Tibial artery (tissue), 4 donors: ENCODE measurements at regions not wholly inside any gene's neighbourhood (a gene's known extent, or its start where the extent isn't known, plus 50 kb on each side); places are given as distances from the start of the nearest gene placed in this dataset.

Source experiments
- DNase-seq, 2 donors: peaks; one replicate each; pipeline ENCODE4 v3.0.0-alpha.2; 2019
- H3K27ac ChIP-seq, 2 donors: fragments of 200-600 bp; sonication (generic) in 1 of 2; 1 replicate in 1 of 2; 2 replicates in 1 of 2; pipeline ENCODE4 v1.5.1; 2018 to 2019; ENCODE audit warnings: mild to moderate bottlenecking in 1 of 2
- H3K27me3 ChIP-seq, 2 donors: fragments of 200-600 bp; sonication (generic) in 1 of 2; one replicate each; pipeline versions ENCODE4 v1.5.1 to v1.6.0; 2016 to 2019
- H3K36me3 ChIP-seq, 3 donors: fragments of 200-600 bp; sonication (generic) in 2 of 3; one replicate each; pipeline ENCODE4 v1.5.1; 2016 to 2019; ENCODE audit warnings: mild to moderate bottlenecking in 2 of 3
- H3K4me1 ChIP-seq, 4 donors: fragments of 200-600 bp; sonication (generic) in 2 of 4; 1 replicate in 3 of 4; 2 replicates in 1 of 4; pipeline ENCODE4 v1.5.1; 2016 to 2019
- H3K4me3 ChIP-seq, 2 donors: fragments of 200-600 bp; sonication (generic) in 1 of 2; 1 replicate in 1 of 2; 2 replicates in 1 of 2; pipeline ENCODE4 v1.5.1; 2018 to 2019; ENCODE audit warnings: mild to moderate bottlenecking in 2 of 2
- H3K9me3 ChIP-seq, 3 donors: fragments of 200-600 bp; sonication (generic) in 1 of 3; one replicate each; pipeline ENCODE4 v1.5.1; 2016 to 2019
- intact Hi-C: fragments of 100-400 bp; cut with DNase I; formaldehyde crosslinking; loops from one replicate; pipeline ENCODE4 v1.15.0; 2023; ENCODE audit warnings: low total_unique reads
- TF ChIP-seq, protein P1 (sequence below), 2 experiments: fragments of 200-600 bp in 1 of 2; fragments of 450-650 bp in 1 of 2; IDR thresholded peaks; one replicate each; pipeline ENCODE4 v1.5.1; 2017 to 2019; ENCODE audit warnings: antibody characterized with exemption in 2 of 2, mild to moderate bottlenecking in 1 of 2, moderate library complexity in 1 of 2

DNA sequence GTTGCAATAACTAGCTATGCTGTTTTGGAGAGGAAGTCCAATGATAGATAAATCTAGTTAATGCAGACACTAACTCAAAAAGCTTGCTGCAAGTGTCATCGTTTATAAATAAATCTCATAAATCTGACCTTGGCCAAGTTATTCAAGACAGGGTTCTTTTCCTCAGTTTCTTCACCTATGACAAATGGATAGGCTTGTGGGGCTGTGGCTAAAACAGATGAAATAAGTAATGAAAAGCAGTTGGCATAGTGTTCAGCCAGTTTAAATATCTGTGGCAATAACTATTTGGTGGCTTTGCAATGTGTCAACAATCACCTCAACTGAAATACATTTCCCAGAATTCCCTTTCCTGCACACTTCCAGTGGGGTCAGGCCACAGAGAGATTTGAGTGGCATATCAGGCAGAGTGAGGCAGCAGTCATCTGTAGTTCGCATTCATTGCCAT, 169.9 kb downstream of the DYRK2 start:
- no peaks in the 10 kb centered on the region for H3K36me3 ChIP-seq
- peaks cover 0 to 14% (median 0%) of the 10 kb centered on the region in 3 donors for H3K9me3 ChIP-seq
- peaks cover 0 to 10% (median 0%) of the 10 kb centered on the region in 4 donors for H3K4me1 ChIP-seq
- no peaks in the 10 kb centered on the region for H3K27me3 ChIP-seq
- no peak overlapping the region for H3K27ac ChIP-seq
- TF ChIP-seq, protein P1, sequence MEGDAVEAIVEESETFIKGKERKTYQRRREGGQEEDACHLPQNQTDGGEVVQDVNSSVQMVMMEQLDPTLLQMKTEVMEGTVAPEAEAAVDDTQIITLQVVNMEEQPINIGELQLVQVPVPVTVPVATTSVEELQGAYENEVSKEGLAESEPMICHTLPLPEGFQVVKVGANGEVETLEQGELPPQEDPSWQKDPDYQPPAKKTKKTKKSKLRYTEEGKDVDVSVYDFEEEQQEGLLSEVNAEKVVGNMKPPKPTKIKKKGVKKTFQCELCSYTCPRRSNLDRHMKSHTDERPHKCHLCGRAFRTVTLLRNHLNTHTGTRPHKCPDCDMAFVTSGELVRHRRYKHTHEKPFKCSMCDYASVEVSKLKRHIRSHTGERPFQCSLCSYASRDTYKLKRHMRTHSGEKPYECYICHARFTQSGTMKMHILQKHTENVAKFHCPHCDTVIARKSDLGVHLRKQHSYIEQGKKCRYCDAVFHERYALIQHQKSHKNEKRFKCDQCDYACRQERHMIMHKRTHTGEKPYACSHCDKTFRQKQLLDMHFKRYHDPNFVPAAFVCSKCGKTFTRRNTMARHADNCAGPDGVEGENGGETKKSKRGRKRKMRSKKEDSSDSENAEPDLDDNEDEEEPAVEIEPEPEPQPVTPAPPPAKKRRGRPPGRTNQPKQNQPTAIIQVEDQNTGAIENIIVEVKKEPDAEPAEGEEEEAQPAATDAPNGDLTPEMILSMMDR (IDR thresholded peaks at IDR 0.05): no peak
- DNase-seq: no peak
- no peak overlapping the region for H3K4me3 ChIP-seq
- intact Hi-C loops: no loop called here

DNA sequence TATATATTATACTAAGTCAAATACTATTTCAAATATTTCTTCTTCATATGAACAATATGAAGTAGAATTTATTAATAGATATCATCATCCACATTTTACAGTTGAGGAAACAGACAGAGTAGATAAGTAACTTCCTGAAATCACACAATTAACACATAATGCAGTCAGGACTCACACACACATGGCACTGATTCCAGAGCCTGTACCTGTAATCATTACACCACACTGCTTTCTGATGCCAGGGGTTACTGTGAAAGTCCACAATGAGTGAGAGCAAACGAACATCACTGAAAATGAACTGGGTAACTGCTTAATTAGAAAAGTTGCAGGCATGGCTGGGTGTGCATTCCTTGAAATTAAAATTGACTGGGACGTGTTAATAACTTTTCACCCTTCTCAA, 169.3 kb upstream of the IFNG-AS1 start:
- Histone ChIP-seq H3K36me3 (no peaks in the 10 kb centered on the region), H3K4me3 (no peak overlapping the region), H3K27me3 (no peaks in the 10 kb centered on the region), H3K9me3 (peaks cover 0 to 14% (median 0%) of the 10 kb centered on the region in 3 donors), H3K27ac (peak overlapping the region; percentile 23 to 33), H3K4me1 (peaks cover 0 to 10% (median 0%) of the 10 kb centered on the region in 4 donors)
- intact Hi-C loops: no loop called here
- TF ChIP-seq, protein P1 (IDR thresholded peaks at IDR 0.05): no peak
- DNase-seq: no peak

- intact Hi-C loops: no loop called here
- Histone ChIP-seq H3K27me3 (no peaks in the 10 kb centered on the region), H3K27ac (peak overlapping the region; percentile 23 to 33), H3K4me3 (no peak overlapping the region), H3K9me3 (peaks cover 0 to 6% (median 0%) of the 10 kb centered on the region in 3 donors), H3K4me1 (peaks cover 0 to 12% (median 0%) of the 10 kb centered on the region in 4 donors), H3K36me3 (no peaks in the 10 kb centered on the region)
- TF ChIP-seq, protein P1 (IDR thresholded peaks at IDR 0.05): no peak
- no peak for DNase-seq
Observed at GRCh38 chr12:67820694-67821093, 168.6 kb upstream of the IFNG-AS1 start.

DNA sequence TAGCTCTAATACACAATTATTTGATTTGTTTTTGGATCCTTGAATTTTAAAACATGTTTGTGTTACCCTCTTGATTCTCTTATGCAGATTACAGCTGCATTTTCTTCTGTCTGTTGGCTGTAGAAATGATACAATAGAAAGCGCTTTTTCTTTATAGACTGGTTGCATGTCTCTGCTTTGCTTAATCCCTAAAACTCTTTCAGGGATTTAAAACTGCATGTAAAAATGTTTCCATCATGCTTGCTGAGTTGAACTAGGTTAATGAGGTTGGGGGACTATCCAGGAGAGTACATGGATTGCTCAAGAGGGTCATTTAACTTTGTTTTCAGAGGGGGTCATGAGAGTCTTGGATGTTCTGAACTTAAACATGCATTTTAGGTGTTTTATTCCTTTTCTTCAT, 166.4 kb upstream of the IFNG-AS1 start:
- Histone ChIP-seq H3K27me3 (no peaks in the 10 kb centered on the region), H3K27ac (no peak overlapping the region), H3K4me1 (peaks cover 0 to 29% (median 3%) of the 10 kb centered on the region in 4 donors), H3K4me3 (no peak overlapping the region), H3K36me3 (no peaks in the 10 kb centered on the region), H3K9me3 (no peaks in the 10 kb centered on the region)
- TF ChIP-seq, protein P1 (IDR thresholded peaks at IDR 0.05): no peak
- no peak for DNase-seq
- intact Hi-C loops: no loop called here

DNA sequence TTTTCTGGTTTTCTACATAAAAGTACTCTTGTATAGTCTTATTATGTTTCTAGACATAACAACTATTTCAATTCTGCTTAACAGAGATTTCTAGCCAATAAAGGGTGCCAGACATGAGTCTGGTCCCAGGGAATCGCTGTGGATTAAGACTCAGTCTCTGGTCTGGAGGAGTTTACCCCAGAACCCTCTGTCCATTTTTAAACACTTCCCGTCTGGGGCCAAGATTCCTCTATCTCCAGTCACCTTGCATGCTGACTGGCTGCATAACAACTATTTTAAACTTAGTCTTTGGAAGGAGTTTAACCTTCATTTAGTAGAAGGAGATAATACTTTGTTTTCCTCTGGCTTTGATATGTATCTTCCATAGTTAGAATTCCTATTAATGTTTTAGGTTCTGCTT, 163.1 kb upstream of the IFNG-AS1 start:
- H3K36me3 ChIP-seq: no peaks in the 10 kb centered on the region
- H3K27ac ChIP-seq: peak overlapping the region; percentile 83 to 89
- no peak for DNase-seq
- H3K9me3 ChIP-seq: no peaks in the 10 kb centered on the region
- TF ChIP-seq, protein P1 (IDR thresholded peaks at IDR 0.05): no peak
- H3K4me3 ChIP-seq: no peak overlapping the region
- H3K27me3 ChIP-seq: no peaks in the 10 kb centered on the region
- H3K4me1 ChIP-seq: peaks cover 0 to 25% (median 4%) of the 10 kb centered on the region in 4 donors
- intact Hi-C loops: no loop called here
